Mesenchymal stem cell (in vitro differentiated cells and primary cell): ENCODE measurements at regions not wholly inside any gene's neighbourhood (a gene's known extent, or its start where the extent isn't known, plus 50 kb on each side); places are given as distances from the start of the nearest gene placed in this dataset.

Experiments used
- DNase-seq: peaks from one replicate; pipeline ENCODE4 v3.0.0-alpha.2; 2013
- H2AFZ ChIP-seq: one replicate; pipeline ENCODE4 v1.6.1; 2013; ENCODE audit warnings: low read depth, mild to moderate bottlenecking, control low read depth, inconsistent platforms, low read length, moderate library complexity
- H2AK5ac ChIP-seq: 2 replicates; pipeline ENCODE4 v1.6.1; 2013; ENCODE audit warnings: low read length, moderate library complexity, mild to moderate bottlenecking, inconsistent platforms; ENCODE audit not compliant: severe bottlenecking
- H2BK120ac ChIP-seq: one replicate; pipeline ENCODE4 v1.6.1; 2013; ENCODE audit warnings: low read depth, mild to moderate bottlenecking, inconsistent platforms, low read length, moderate library complexity
- H2BK12ac ChIP-seq, 2 experiments: one replicate each; pipeline ENCODE4 v1.6.1; 2013; ENCODE audit warnings: inconsistent platforms in 2 of 2, low read length in 2 of 2, mild to moderate bottlenecking in 2 of 2, moderate library complexity in 2 of 2, control low read depth in 1 of 2
- H2BK15ac ChIP-seq: one replicate; pipeline ENCODE4 v1.6.1; 2013; ENCODE audit warnings: mild to moderate bottlenecking, low read depth, inconsistent platforms; ENCODE audit not compliant: poor library complexity, severe bottlenecking
- H2BK5ac ChIP-seq: 2 replicates; pipeline ENCODE4 v1.6.1; 2013; ENCODE audit warnings: low read depth, mild to moderate bottlenecking, low read length, control low read depth, inconsistent platforms; ENCODE audit not compliant: poor library complexity, severe bottlenecking
- H3K14ac ChIP-seq, 2 experiments: one replicate each; pipeline ENCODE4 v1.6.1; 2013; ENCODE audit warnings: inconsistent platforms in 2 of 2, low read length in 2 of 2, control low read depth in 1 of 2, mild to moderate bottlenecking in 1 of 2, moderate library complexity in 1 of 2
- H3K18ac ChIP-seq, 2 experiments: one replicate each; pipeline ENCODE4 v1.6.1; 2013; ENCODE audit warnings: inconsistent platforms in 2 of 2, low read length in 2 of 2, control low read depth in 1 of 2, low read depth in 1 of 2, mild to moderate bottlenecking in 1 of 2
- H3K23ac ChIP-seq, 2 experiments: one replicate each; pipeline ENCODE4 v1.6.1; 2013; ENCODE audit warnings: inconsistent platforms in 2 of 2, low read length in 2 of 2, mild to moderate bottlenecking in 2 of 2, moderate library complexity in 2 of 2, control low read depth in 1 of 2
- H3K27ac ChIP-seq: 2 replicates; pipeline ENCODE4 v1.5.1; 2013; ENCODE audit warnings: mild to moderate bottlenecking, moderate library complexity, low read length, control low read depth, inconsistent platforms; ENCODE audit not compliant: poor library complexity, severe bottlenecking
- H3K27me3 ChIP-seq, 2 experiments: 2 replicates each; pipeline versions ENCODE4 v1.6.1 to v1.7.0; 2013; ENCODE audit warnings: low read length in 2 of 2, mild to moderate bottlenecking in 2 of 2, moderate library complexity in 2 of 2, control low read depth in 1 of 2, inconsistent platforms in 1 of 2; ENCODE audit not compliant: control insufficient read depth in 1 of 2, insufficient read depth in 1 of 2
- H3K36me3 ChIP-seq, 2 experiments: 2 replicates each; pipeline versions ENCODE4 v1.6.1 to v1.7.0; 2013; ENCODE audit warnings: low read length in 2 of 2, control low read depth in 1 of 2, inconsistent platforms in 1 of 2, low read depth in 1 of 2, mild to moderate bottlenecking in 1 of 2; ENCODE audit not compliant: insufficient read depth in 2 of 2, control insufficient read depth in 1 of 2
- H3K4ac ChIP-seq, 2 experiments: one replicate each; pipeline ENCODE4 v1.6.1; 2013; ENCODE audit warnings: inconsistent platforms in 2 of 2, low read length in 2 of 2, mild to moderate bottlenecking in 2 of 2, moderate library complexity in 2 of 2, control low read depth in 1 of 2, low read depth in 1 of 2
- H3K4me1 ChIP-seq: 2 replicates; pipeline ENCODE4 v1.6.1; 2013; ENCODE audit warnings: low read depth, low read length, control low read depth; ENCODE audit not compliant: control insufficient read depth, insufficient read depth
- H3K4me2 ChIP-seq: 2 replicates; pipeline ENCODE4 v1.6.1; 2013; ENCODE audit warnings: low read length, mild to moderate bottlenecking, inconsistent platforms; ENCODE audit not compliant: poor library complexity, severe bottlenecking
- H3K4me3 ChIP-seq, 2 experiments: 2 replicates each; pipeline versions ENCODE4 v1.5.1 to v1.7.0; 2013; ENCODE audit warnings: low read length in 2 of 2, mild to moderate bottlenecking in 2 of 2, control low read depth in 1 of 2, low read depth in 1 of 2; ENCODE audit not compliant: insufficient read depth in 1 of 2
- H3K79me1 ChIP-seq: replicated peaks from 2 replicates; pipeline ENCODE4 v1.6.1; 2013; ENCODE audit warnings: mild to moderate bottlenecking, control low read depth, low read length, inconsistent platforms; ENCODE audit not compliant: poor library complexity, severe bottlenecking
- H3K9ac ChIP-seq: 2 replicates; pipeline ENCODE4 v1.7.0; 2013; ENCODE audit warnings: mild to moderate bottlenecking, low read length, moderate library complexity
- H3K9me3 ChIP-seq: 2 replicates; pipeline ENCODE4 v1.7.0; 2013; ENCODE audit warnings: mild to moderate bottlenecking, low read length; ENCODE audit not compliant: control insufficient read depth
- H4K8ac ChIP-seq: one replicate; pipeline ENCODE4 v1.6.1; 2013; ENCODE audit warnings: inconsistent platforms, mild to moderate bottlenecking, low read length, moderate library complexity
- H4K91ac ChIP-seq: one replicate; pipeline ENCODE4 v1.6.1; 2013; ENCODE audit warnings: mild to moderate bottlenecking, low read length, inconsistent platforms
- WGBS: methylation state at CpG from one replicate; pipeline ENCODE4 v1.1.7; 2013; ENCODE audit warnings: mixed read lengths; 5-methylcytosine and 5-hydroxymethylcytosine counted together

GRCh38 chr3:43794776-43795175, 104.0 kb downstream of the ABHD5 start:
- Histone ChIP-seq H3K36me3 (no peaks in the 10 kb centered on the region), H3K27me3 (peaks cover 9 to 14% of the 10 kb centered on the region in 2 experiments), H3K9ac (no peak overlapping the region), H3K14ac (no peak overlapping the region), H2BK120ac (no peak overlapping the region), H3K9me3 (peaks cover 2% of the 10 kb centered on the region), H3K79me1 (no peaks in the 10 kb centered on the region), H3K4me1 (no peaks in the 10 kb centered on the region), H2AFZ (no peak overlapping the region), H3K23ac (no peak overlapping the region), H2BK15ac (no peak overlapping the region), H2BK12ac (no peak overlapping the region), H2AK5ac (no peak overlapping the region), H3K27ac (no peak overlapping the region), H2BK5ac (no peak overlapping the region), H3K18ac (no peak overlapping the region), H3K4me3 (no peak overlapping the region), H3K4me2 (no peak overlapping the region), H4K91ac (no peak overlapping the region), H4K8ac (no peak overlapping the region), H3K4ac (no peak overlapping the region)
- no peak for DNase-seq
- WGBS, result 73% methylated on average over 1 of the region's 1 CpG

DNA sequence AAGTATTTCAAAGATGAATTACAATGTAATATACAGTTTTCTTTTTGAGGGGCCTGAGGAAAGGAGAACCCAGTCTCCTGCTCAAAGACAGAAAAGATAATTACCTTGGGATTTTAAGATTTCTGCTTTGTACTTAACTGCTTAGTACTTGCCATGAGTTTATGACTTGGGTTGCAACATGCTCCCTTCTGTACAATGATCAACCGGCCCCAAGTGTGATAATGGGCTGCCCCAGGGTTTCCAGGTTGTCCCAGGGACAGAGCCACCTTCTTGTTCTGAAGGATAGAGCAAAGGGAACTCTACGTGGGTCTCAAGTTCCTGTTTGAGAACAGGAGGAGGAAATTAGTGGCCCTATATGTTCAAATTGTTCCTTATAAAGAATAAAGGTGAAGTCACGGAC, 104.8 kb downstream of the ABHD5 start:
- Histone ChIP-seq H2AFZ (no peak overlapping the region), H4K8ac (no peak overlapping the region), H3K4me2 (no peak overlapping the region), H3K36me3 (no peaks in the 10 kb centered on the region), H2BK15ac (no peak overlapping the region), H3K4me1 (no peaks in the 10 kb centered on the region), H3K4ac (no peak overlapping the region), H3K27me3 (peaks cover 1 to 12% of the 10 kb centered on the region in 2 experiments), H2AK5ac (no peak overlapping the region), H3K18ac (no peak overlapping the region), H3K4me3 (no peak overlapping the region), H2BK5ac (no peak overlapping the region), H3K27ac (no peak overlapping the region), H2BK12ac (no peak overlapping the region), H3K9me3 (peaks cover 4% of the 10 kb centered on the region), H4K91ac (no peak overlapping the region), H3K14ac (no peak overlapping the region), H2BK120ac (no peak overlapping the region), H3K79me1 (no peaks in the 10 kb centered on the region), H3K23ac (no peak overlapping the region), H3K9ac (no peak overlapping the region)
- WGBS, result 67% methylated on average over 3 of the region's 3 CpGs
- DNase-seq, result no peak

DNA sequence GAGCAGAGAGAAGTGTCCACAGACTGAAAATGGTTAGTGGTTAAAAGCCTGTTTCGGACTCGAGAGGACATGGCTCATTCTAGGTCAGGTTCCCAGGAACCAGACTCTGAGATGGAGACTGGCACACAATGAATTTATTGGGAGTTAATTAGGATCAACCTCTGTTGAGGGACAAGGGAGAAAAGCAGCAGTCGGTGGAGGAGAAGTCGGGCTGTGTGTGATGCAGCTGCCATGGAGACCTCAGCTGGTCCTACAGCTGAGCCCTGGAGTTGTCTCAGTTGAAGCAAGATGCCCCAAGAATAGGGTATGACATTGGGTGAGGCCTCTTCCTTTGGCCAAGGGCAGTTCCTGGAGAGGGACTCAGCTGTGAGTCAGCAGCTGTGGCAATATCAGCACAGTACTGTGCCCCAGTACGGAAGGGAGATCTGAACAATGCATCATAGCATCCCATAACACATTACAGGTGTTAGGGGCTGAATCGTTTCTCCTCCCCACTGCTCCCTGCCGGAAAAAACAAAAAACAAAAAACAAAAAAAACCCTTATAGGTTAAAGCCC, 105.4 kb downstream of the ABHD5 start:
- Histone ChIP-seq H4K8ac (no peak overlapping the region), H3K4me2 (no peak overlapping the region), H2AFZ (no peak overlapping the region), H3K27ac (no peak overlapping the region), H3K9ac (no peak overlapping the region), H2AK5ac (no peak overlapping the region), H3K9me3 (peaks cover 4% of the 10 kb centered on the region), H3K18ac (no peak overlapping the region), H2BK5ac (no peak overlapping the region), H3K14ac (no peak overlapping the region), H2BK15ac (no peak overlapping the region), H3K36me3 (no peaks in the 10 kb centered on the region), H3K23ac (no peak overlapping the region), H3K79me1 (no peaks in the 10 kb centered on the region), H4K91ac (no peak overlapping the region), H3K4me3 (no peak overlapping the region), H3K4me1 (no peaks in the 10 kb centered on the region), H2BK12ac (no peak overlapping the region), H2BK120ac (no peak overlapping the region), H3K27me3 (peaks cover 0 to 7% of the 10 kb centered on the region in 2 experiments), H3K4ac (no peak overlapping the region)
- 92% methylated on average over 5 of the region's 7 CpGs for WGBS
- DNase-seq, result no peak

DNA sequence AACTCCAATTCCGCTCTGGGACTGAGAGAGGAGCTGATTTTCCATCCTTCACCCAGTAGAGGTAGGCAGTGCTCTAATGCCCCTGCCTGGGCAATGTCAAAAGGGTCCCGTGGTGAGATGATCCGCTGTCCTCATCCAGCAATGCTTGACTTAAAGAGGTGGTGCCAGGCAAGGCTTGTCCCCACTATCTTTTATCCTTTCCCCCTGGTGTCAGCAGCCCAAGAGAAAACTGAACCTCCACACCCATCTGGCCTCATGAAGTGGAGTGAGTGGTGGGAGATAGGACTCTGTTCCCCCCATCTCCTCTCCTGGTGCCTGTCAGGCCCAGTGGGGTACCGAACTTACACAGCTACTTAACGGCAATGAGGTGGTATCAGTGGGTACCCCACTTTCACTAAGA, 107.1 kb downstream of the ABHD5 start:
- Histone ChIP-seq H3K4me3 (no peak overlapping the region), H2BK5ac (no peak overlapping the region), H3K14ac (no peak overlapping the region), H3K4me2 (no peak overlapping the region), H3K18ac (no peak overlapping the region), H3K36me3 (no peaks in the 10 kb centered on the region), H2BK120ac (no peak overlapping the region), H3K27me3 (peaks cover 0 to 4% of the 10 kb centered on the region in 2 experiments), H2AK5ac (no peak overlapping the region), H4K91ac (no peak overlapping the region), H3K9me3 (peaks cover 4% of the 10 kb centered on the region), H3K27ac (no peak overlapping the region), H4K8ac (no peak overlapping the region), H3K9ac (no peak overlapping the region), H3K4me1 (no peaks in the 10 kb centered on the region), H3K79me1 (no peaks in the 10 kb centered on the region), H3K4ac (no peak overlapping the region), H2AFZ (no peak overlapping the region), H3K23ac (no peak overlapping the region), H2BK12ac (no peak overlapping the region), H2BK15ac (no peak overlapping the region)
- 78% methylated on average over 5 of the region's 5 CpGs for WGBS
- DNase-seq, result no peak
